Sciatic nerve (tissue), 2 donors: ENCODE measurements at regions not wholly inside any gene's neighbourhood (a gene's known extent, or its start where the extent isn't known, plus 50 kb on each side); places are given as distances from the start of the nearest gene placed in this dataset.
"Not testable (repeated sequence)": the region's sequence is repeated elsewhere in the genome, so short reads cannot be mapped to it uniquely, and the experiment has no call there.

Source experiments
- ATAC-seq: fragments of 200-7000 bp; cut with Tn5 transposase; one replicate; pipeline ENCODE4 v1.9.1; 2020; ENCODE audit warnings: mild to moderate bottlenecking, moderate library complexity
- DNase-seq: peaks from one replicate; pipeline ENCODE4 v3.0.0-alpha.2; 2020; ENCODE audit warnings: low spot score
- intact Hi-C: fragments of 100-400 bp; cut with DNase I; formaldehyde crosslinking; loops from one replicate; pipeline ENCODE4 v1.14.2; 2022
- donor health status: DM: no; HTN: no; CAD: no.
- donor health status: DM: no; HTN: no; CAD: no.

DNA sequence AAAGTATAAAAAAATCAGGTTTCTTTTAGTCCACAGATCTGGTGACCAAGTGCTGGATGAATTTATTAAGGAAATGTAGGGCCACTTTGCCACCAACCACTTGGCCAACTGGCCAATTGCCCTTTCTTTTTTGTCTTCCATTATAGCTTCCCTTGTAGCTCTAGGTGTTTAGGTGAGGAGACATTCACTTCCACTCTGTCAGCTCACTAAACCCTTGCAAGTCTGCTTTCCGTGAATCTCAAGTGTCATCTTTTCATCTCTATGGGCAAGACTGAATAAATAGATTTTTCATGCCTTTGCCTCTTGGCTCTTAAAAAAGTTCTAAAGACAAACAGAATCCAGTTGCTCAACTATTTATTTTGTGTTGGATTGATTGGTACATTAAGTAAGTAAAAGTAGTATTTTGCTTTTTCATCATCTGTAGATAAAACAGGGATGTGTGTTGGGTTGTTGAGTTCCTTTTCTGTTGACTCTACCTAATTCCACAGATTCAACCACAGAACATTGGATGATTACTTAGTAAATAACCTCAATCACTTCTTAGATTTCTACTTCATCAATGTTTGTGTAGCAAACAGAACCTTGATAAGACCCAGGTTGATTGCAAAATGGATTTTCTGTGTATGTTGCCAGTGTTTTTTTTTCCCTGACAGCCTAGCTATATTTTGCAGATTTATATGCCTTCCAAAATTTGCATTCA, 68.1 kb upstream of the GRXCR1 start:
- ATAC-seq (no peak), DNase-seq (no peak)
- intact Hi-C loops, result no loop called here

DNA sequence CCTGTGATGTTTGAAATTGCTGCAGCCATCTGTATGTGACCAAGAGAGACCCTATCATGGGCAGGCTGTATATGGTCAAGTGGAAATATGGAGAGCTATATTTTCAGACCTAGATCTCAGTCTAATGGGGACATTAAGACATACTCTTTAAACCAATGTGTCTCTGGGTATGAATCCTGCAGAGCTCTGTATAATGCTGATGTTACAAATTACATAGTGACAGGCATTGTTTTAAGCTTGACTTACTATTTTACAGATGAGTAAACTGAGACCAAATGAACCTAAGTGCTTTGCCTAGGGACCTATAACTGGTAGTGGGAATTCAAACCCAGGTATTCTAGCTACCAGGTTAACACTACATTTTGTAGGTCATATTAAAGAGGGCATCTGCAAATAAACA, 71.3 kb upstream of the GRXCR1 start:
- intact Hi-C loops, result no loop called here
- ATAC-seq, result no peak
- no peak for DNase-seq

DNA sequence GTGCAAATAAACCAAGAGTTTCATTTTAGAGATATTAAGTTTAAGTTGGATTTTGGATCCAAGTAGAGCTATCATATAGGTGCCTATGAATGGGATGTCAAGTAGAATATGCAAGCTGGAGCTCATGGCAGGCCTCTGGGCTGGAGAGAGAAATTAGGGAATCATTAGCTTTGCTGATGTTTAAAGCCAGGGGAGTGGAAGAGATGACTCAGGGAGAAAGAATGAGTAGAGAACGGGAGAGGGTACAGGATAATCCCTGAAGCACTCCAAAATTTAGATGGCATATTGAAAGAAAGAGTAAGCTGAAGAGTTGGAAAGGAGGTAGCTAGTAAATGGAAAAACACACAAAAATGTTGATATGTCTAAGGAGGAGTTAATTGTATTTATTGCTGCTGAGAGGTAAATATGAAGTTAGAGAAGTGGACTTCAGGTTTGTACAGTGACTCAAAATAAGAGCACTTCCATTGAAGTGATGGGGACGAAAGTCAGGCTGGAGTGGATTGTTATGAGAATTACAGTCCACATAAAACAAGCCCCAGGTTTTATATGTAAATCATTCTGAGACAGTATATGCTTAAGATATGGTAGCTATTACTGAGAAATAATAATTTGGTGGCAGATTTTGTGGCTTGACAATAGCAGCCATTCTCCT, 72.5 kb upstream of the GRXCR1 start:
- DNase-seq (no peak), ATAC-seq (no peak)
- intact Hi-C loops, result no loop called here

DNA sequence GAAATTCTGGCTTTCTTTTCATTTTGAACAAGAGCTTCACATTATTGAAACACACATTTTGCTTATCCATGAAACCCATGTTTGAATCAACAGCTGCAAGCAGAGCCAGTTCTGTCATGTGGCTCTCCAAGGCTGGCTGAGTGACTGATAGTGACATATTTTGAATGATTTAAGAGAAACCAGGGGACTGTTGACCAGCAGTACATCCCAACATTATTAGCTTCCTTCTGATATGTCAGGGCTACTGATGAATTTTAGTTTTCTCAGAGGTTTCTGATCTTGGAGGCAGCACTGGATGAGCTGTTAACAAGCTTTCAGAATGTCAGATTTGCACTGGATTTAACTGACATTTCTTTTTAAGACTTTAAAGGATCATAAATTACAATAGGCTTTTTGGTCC, 74.6 kb upstream of the GRXCR1 start:
- ATAC-seq (no peak), DNase-seq (no peak)
- intact Hi-C loops, result no loop called here

DNA sequence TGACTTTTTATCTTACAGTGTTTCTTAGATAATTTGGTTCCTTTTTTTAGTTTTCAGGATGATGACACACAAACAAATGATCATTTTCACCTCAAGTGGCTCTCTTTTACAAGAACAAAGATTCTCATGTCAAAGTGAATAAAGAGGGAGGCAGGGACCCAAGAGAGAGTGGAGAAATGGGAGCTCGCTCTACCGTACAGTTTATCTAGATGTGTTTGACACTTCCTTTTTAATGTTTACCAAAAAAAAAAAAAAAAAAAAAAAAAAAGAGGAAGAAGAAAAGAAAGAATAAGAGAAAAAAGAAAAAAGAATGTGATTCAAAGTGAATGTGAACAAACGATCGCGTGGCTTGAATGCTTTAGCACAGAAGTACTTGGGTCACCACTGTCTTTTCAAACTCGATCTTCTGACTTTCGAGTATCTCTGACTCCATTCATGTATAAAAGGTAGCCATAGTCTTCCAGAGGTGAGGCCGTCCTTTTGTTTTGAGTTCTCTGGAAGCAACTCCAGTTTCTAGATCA, 75.6 kb upstream of the GRXCR1 start:
- no peak for DNase-seq
- no peak for ATAC-seq
- intact Hi-C loops, result no loop called here

- no peak for DNase-seq
- intact Hi-C loops, result no loop called here
- no peak for ATAC-seq
Observed at GRCh38 chr4:42816189-42816879, 76.2 kb upstream of the GRXCR1 start.

DNA sequence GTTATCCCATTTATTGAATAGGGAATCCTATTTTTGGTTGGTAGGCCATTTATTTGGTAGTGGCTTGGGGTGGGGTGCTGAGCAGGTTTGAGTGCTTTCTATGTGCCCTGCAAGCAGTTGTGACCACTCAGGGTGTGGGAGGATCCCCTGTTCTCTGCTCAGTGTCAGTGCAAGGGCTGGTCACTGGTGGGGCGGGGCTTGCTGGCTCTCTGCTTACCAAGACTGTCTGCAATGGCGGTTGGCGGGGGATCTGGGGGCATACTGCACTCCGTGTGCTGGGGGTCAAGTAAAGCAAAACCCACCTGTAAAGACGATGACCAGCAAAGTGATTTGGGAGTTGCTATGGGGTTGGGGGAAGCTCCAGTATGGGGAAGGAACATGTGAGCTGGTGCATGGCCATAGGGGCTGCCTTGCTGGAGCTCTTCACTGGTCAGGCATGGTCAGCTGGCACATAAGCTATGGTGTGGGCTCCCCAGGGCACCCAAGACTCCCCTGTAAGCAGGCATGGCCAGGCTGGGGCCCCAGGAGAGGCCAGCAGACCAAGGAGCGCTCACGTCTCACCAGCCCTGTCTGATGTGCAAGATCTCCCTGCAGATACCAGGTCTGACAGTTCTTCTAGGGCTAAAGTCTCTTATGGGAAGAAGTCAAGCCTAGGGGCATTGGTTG, 83.0 kb upstream of the GRXCR1 start:
- no peak for DNase-seq
- intact Hi-C loops, result no loop called here
- peak; percentile 32 for ATAC-seq

DNA sequence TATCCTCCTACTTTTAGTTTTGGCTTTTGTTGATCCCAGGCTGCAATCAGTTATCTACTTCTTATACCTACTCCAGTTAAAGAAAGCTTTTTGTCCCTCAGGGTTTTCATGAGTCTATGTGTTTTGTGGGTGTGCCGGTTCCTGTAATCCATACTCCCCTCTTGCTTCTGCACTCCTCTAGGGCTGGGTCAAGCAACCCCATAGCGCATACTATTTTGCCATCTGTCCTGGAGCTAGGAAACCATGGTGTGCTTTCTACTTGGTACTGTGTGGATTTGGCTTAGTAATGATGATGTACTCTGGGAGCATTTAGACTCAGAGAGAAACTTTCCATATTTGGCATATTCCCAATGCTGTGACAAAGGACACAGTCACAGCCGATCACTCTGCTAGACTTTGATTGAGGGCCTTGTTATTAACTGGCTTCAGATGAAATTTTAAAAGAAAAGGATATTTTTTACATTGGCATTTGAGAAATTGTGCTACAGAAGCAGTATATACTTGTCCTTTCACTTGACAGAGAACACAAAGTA, 86.1 kb upstream of the GRXCR1 start:
- peak; percentile 58 for ATAC-seq
- DNase-seq, result no peak
- intact Hi-C loops, result no loop called here

GRCh38 chr4:42789041-42789567, 103.4 kb upstream of the GRXCR1 start:
- no peak for DNase-seq
- intact Hi-C loops, result no loop called here
- no peak for ATAC-seq

DNA sequence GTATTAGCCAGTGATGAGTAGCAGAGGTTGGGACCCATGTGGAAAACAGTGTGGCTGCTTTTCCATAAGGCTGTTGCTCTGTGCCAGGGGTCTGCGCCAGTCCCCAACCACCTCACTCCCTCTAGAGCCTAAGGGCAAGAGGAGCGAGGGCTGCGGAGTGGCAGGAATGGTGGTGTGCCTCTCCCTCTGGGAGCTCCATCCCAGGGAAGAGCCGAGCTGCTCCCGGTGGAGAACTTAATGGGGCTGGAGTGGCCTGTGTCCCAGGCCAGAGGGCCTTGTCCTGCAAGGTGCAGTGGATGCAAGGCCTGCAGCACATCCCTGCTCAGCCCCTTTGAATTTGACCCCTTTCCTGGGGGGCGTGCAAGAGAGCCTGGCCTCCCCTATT, 105.4 kb upstream of the GRXCR1 start:
- ATAC-seq (no peak), DNase-seq (no peak)
- intact Hi-C loops, result no loop called here

DNA sequence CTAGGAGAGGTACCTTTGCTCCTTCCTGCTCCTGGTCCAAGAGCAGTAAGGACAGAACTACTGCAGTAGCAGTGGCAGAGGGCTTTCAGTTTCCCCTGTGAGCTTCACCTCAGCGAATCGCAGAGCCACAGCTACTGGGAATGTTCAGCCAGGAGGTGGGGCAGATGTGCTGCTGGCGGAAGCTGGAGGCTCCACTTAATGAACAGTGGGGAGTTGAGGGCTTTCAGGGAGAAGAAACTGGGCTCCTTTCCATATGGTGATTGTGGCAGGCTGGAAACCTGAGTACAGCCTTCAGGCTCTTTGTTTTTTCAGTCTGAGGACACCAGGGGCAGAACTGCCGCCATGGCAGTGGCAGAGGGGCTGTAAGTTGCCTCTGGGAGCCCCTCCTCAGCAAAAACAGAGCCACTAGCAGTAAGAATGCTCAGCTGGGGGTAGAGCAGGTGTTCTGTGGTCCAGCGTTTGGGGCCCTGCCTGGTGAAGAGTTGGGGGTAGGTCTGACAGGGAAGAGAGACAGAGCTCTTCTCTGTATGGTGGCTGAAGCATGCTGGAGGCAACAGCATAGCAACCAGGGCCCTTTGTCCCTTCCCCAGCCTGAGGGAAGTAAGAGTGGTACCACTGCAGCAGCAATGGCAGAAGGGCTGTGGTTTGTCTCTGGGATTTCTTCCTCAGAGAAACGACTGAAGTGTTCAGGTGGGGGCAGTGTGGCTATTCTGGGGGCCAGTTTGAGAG, 106.0 kb upstream of the GRXCR1 start:
- no peak for ATAC-seq
- no peak for DNase-seq
- intact Hi-C loops, result no loop called here

DNA sequence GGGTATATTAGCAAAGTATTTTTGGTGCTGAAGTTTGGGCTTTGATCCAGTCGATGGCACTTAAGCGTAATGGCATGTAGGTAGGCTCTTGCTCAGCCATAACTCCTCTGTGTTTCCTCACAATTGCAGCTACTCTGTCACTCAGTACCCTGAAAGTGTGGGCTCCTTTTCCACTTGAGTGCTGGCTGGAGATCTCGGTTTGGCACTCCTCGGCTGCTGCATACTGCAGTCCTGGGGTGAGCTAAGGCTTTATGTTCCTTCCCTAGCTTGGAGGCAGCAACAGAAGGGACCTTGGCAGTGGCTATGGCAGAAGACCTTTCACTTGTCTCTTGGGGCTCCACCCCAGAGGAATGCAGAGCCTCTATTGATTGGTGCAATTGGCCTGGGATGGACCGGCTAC, 106.7 kb upstream of the GRXCR1 start:
- DNase-seq (no peak), ATAC-seq (no peak)
- intact Hi-C loops, result no loop called here

- no peak for DNase-seq
- no peak for ATAC-seq
- intact Hi-C loops, result no loop called here
Observed at GRCh38 chr4:42781315-42781714, 111.2 kb upstream of the GRXCR1 start.

GRCh38 chr4:42778349-42778748, 114.2 kb upstream of the GRXCR1 start:
- DNase-seq (no peak), ATAC-seq (no peak)
- intact Hi-C loops, result no loop called here

GRCh38 chr4:42768125-42768748, 111.3 kb upstream of the ATP8A1 start:
- intact Hi-C loops, result loop anchor here (10.0 kb wide), 1 partner anchor 1043 kb away; no protein-coding TSS in a partner anchor
- ATAC-seq (no peak), DNase-seq (no peak)

DNA sequence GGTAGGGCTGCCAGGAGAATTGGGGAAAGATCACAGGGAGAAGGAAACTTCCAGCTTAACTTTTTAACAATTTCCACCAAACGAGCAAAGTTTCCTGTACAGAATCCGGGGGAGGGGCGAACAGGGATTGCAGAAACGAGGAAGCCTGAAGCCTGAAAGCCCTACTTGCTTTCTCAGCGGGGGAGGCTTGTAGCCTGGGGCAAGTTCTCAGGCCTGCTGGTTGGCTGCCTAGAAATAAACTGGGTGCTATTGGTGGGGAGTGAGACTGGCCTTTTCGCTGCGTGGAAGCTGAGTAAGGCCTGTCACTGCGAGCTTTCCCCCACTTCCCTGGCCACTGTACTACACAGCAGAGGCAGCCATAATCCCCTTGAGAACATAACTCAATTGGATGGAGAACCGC, 110.8 kb upstream of the ATP8A1 start:
- intact Hi-C loops, result loop anchor here (10.0 kb wide), 1 partner anchor 1043 kb away; no protein-coding TSS in a partner anchor
- ATAC-seq (no peak), DNase-seq (no peak)

- no peak for ATAC-seq
- intact Hi-C loops, result loop anchor here (10.0 kb wide), 1 partner anchor 1037 kb away; no protein-coding TSS in a partner anchor
Observed at GRCh38 chr4:42761804-42762203, 104.9 kb upstream of the ATP8A1 start.

GRCh38 chr4:42754965-42755364, 98.1 kb upstream of the ATP8A1 start:
- DNase-seq, intact Hi-C loops, ATAC-seq: not testable (repeated sequence)

More at GRCh38 chr4:42761804-42762203, 104.9 kb upstream of the ATP8A1 start:
- DNase-seq, result no peak
